ENCODE measurements at regions not wholly inside any gene's neighbourhood (a gene's known extent, or its start where the extent isn't known, plus 50 kb on each side); places are given as distances from the start of the nearest gene placed in this dataset.

GRCh38 chr2:125418483-125418882 lies 1237.5 kb upstream of the GYPC start:
- TF ChIP-seq, protein P1, sequence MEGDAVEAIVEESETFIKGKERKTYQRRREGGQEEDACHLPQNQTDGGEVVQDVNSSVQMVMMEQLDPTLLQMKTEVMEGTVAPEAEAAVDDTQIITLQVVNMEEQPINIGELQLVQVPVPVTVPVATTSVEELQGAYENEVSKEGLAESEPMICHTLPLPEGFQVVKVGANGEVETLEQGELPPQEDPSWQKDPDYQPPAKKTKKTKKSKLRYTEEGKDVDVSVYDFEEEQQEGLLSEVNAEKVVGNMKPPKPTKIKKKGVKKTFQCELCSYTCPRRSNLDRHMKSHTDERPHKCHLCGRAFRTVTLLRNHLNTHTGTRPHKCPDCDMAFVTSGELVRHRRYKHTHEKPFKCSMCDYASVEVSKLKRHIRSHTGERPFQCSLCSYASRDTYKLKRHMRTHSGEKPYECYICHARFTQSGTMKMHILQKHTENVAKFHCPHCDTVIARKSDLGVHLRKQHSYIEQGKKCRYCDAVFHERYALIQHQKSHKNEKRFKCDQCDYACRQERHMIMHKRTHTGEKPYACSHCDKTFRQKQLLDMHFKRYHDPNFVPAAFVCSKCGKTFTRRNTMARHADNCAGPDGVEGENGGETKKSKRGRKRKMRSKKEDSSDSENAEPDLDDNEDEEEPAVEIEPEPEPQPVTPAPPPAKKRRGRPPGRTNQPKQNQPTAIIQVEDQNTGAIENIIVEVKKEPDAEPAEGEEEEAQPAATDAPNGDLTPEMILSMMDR (IDR thresholded peaks at IDR 0.05) = no peak
- no peak for TF ChIP-seq EZH2 (IDR thresholded peaks at IDR 0.05; ENCODE audit: borderline replicate concordance, insufficient read depth, low read depth, low read length, poor library complexity, severe bottlenecking)
